ENCODE measurements at regions not wholly inside any gene's neighbourhood (a gene's known extent, or its start where the extent isn't known, plus 50 kb on each side); places are given as distances from the start of the nearest gene placed in this dataset.

DNA sequence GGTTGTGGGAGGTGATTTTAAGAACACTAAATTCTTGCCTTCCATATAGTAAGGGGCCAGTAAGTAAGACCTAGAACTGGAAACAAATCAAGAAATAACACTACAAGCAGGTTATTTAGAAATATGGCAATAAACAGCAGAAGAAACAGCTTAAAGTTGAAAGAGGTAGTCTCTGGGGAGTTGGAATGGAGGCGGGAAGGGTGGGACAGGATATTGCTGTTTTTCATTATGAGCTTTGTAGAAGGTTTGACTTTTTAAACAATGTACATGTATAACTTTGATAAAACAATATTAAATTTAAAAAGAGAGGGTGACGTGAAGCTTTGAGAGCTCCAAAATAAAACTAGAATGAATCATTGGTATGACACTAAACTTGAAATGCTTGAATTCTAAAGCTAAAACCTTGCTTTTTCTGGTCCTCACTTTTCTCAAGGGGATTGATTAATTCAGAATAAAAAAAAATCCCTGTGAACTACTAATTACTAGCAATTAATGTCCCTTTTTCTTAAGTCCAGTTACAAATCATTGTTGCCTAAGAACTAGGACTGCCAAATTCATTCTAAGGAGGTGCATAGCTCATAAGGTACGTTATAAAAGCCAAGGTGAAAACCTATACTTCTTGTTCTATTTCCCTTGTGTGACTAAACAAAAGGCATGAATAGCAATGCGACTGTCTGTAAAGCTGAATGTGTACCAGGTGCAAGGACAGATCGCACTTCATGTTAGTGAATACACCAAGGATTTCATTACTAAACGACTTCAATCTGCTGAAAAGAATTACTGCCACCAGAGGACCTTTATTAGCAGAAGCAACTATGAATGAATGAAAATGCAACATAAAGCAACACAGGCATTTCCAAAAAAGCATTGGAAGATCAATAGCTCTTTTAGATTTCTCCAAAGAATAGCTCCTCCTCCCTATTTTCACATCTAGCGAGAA lies 177.5 kb downstream of the RBM43 start:
- WGBS, 2 donors = 65 to 72% methylated on average over 7 of the region's 7 CpGs
- TF ChIP-seq, protein P1, sequence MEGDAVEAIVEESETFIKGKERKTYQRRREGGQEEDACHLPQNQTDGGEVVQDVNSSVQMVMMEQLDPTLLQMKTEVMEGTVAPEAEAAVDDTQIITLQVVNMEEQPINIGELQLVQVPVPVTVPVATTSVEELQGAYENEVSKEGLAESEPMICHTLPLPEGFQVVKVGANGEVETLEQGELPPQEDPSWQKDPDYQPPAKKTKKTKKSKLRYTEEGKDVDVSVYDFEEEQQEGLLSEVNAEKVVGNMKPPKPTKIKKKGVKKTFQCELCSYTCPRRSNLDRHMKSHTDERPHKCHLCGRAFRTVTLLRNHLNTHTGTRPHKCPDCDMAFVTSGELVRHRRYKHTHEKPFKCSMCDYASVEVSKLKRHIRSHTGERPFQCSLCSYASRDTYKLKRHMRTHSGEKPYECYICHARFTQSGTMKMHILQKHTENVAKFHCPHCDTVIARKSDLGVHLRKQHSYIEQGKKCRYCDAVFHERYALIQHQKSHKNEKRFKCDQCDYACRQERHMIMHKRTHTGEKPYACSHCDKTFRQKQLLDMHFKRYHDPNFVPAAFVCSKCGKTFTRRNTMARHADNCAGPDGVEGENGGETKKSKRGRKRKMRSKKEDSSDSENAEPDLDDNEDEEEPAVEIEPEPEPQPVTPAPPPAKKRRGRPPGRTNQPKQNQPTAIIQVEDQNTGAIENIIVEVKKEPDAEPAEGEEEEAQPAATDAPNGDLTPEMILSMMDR (IDR thresholded peaks at IDR 0.05) = no peak
- no peak for TF ChIP-seq POLR2A (IDR thresholded peaks at IDR 0.05)
- intact Hi-C loops (cut with DNase I; ENCODE audit: low total_unique reads) = no loop called here
- no peak for DNase-seq (ENCODE audit: low spot score in 2 of 2)
- H3K4me3 ChIP-seq (ENCODE audit: low read depth, poor library complexity, severe bottlenecking) = no peak overlapping the region

DNA sequence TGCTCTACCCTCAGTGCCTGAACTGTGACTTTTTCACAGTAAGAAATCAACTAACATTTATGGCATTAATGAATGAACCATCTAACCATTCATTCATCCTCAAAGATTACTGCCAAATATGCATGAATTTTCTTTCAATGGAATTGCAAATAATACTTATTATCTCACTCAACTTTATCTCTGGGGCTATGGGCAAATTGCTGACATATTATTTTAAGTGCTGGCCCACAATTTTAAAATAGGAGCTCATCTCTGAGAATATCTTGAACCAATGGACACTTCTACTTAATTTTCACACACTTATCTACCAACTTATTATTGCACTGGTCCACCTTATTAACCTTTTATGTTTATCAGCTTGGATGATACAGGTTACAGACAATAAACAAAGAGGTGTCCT lies 182.8 kb downstream of the RBM43 start:
- DNase-seq (ENCODE audit: low spot score in 2 of 2) = no peak
- H3K4me3 ChIP-seq (ENCODE audit: low read depth, poor library complexity, severe bottlenecking) = no peak overlapping the region
- TF ChIP-seq, protein P1 (IDR thresholded peaks at IDR 0.05) = no peak
- no peak for TF ChIP-seq POLR2A (IDR thresholded peaks at IDR 0.05)
- intact Hi-C loops (cut with DNase I; ENCODE audit: low total_unique reads) = no loop called here

DNA sequence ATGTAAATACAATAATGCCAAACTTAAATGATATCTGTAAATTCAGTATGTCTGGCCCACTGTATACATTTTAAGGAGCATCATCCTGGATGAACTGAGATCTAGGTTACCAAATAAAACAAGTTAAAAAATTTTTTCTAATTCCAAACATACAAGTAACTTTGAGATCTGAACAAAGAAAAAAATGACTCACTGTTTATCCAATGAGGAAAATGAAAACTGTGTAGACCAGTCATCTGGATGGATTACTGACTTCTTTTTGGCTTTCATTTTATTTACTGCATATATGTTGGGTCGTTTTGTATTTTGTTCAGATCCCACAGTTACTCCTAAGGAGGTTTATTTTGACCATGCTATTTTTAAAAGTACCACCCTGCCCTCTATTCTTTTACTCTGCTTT lies 189.8 kb downstream of the RBM43 start:
- WGBS, 2 donors = 75 to 83% methylated on average over 1 of the region's 1 CpG
- no peak overlapping the region for H3K4me3 ChIP-seq (ENCODE audit: low read depth, poor library complexity, severe bottlenecking)
- intact Hi-C loops (cut with DNase I; ENCODE audit: low total_unique reads) = no loop called here
- no peak for DNase-seq (ENCODE audit: low spot score in 2 of 2)
- no peak for TF ChIP-seq POLR2A (IDR thresholded peaks at IDR 0.05)
- TF ChIP-seq, protein P1 (IDR thresholded peaks at IDR 0.05) = no peak

DNA sequence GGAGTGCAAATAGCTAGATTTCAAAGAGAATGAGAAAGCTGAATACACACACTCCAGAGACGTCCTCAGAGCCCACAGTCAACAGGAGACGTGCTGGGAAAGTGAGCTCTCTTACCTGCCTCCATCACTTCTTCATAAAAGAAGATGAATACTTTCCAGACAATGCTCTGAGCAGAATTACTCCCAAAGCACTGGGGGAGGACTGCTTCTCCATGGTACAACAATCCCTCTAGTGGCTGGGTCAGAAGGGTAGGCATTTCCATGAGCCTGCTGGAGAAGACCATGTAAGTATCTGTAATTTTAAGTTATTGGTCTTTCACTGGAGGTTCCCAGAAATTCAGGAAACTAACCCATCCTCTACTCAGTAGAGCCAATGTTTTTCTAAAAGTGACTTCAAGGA lies 190.3 kb downstream of the RBM43 start:
- intact Hi-C loops (cut with DNase I; ENCODE audit: low total_unique reads) = no loop called here
- TF ChIP-seq, protein P1 (IDR thresholded peaks at IDR 0.05) = no peak
- no peak for TF ChIP-seq POLR2A (IDR thresholded peaks at IDR 0.05)
- DNase-seq (ENCODE audit: low spot score in 2 of 2) = no peak
- WGBS, 2 donors = 70 to 74% methylated on average over 2 of the region's 2 CpGs
- H3K4me3 ChIP-seq (ENCODE audit: low read depth, poor library complexity, severe bottlenecking) = no peak overlapping the region

DNA sequence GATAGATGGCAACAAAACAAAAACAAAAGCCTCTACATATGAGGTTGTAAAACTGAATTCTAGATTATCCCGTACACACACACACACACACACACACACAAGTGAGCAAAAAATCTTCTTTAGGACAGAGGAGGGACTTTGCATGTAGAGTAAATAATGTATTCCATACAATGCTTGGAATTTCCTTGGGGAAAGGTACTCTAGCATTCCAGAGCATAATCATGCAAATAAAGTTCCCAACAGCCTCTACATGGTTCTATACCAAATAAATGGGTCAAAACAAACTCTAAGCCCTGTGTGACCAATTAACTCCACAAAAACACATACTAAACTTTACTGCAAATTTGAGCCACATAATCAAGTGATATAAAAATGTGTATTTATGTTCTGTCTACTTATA lies 191.4 kb downstream of the RBM43 start:
- no peak for DNase-seq (ENCODE audit: low spot score in 2 of 2)
- no peak overlapping the region for H3K4me3 ChIP-seq (ENCODE audit: low read depth, poor library complexity, severe bottlenecking)
- TF ChIP-seq, protein P1 (IDR thresholded peaks at IDR 0.05) = no peak
- no peak for TF ChIP-seq POLR2A (IDR thresholded peaks at IDR 0.05)
- WGBS, 2 donors = 72 to 79% methylated on average over 1 of the region's 1 CpG
- intact Hi-C loops (cut with DNase I; ENCODE audit: low total_unique reads) = no loop called here
